Gastrocnemius medialis (tissue), 4 donors: ENCODE measurements at regions not wholly inside any gene's neighbourhood (a gene's known extent, or its start where the extent isn't known, plus 50 kb on each side); places are given as distances from the start of the nearest gene placed in this dataset.

Experiments
- CTCF ChIP-seq, 5 experiments: fragments of 450-650 bp in 3 of 5; fragments of 200-600 bp in 2 of 5; sonication (generic) in 2 of 5; IDR thresholded peaks in 4 of 5; conservative IDR thresholded peaks in 1 of 5; 1 replicate in 4 of 5; 2 replicates in 1 of 5; pipeline ENCODE4 v1.5.1; 2016 to 2019; ENCODE audit warnings: antibody characterized with exemption in 5 of 5, mild to moderate bottlenecking in 3 of 5, moderate library complexity in 3 of 5
- POLR2A ChIP-seq, 2 donors: fragments of 450-650 bp; IDR thresholded peaks; one replicate each; pipeline ENCODE4 v1.6.1; 2017; ENCODE audit warnings: antibody characterized with exemption in 2 of 2, mild to moderate bottlenecking in 2 of 2, moderate library complexity in 2 of 2

GRCh38 chr2:217367464-217367863 is 507.6 kb upstream of the TNP1 start:
- TF ChIP-seq CTCF (IDR thresholded peaks at IDR 0.05 in 4 of 5, conservative IDR thresholded peaks at IDR 0.05 in 1 of 5) (no peak), POLR2A (IDR thresholded peaks at IDR 0.05) (no peak)
